ENCODE measurements at regions not wholly inside any gene's neighbourhood (a gene's known extent, or its start where the extent isn't known, plus 50 kb on each side); places are given as distances from the start of the nearest gene placed in this dataset.

DNA sequence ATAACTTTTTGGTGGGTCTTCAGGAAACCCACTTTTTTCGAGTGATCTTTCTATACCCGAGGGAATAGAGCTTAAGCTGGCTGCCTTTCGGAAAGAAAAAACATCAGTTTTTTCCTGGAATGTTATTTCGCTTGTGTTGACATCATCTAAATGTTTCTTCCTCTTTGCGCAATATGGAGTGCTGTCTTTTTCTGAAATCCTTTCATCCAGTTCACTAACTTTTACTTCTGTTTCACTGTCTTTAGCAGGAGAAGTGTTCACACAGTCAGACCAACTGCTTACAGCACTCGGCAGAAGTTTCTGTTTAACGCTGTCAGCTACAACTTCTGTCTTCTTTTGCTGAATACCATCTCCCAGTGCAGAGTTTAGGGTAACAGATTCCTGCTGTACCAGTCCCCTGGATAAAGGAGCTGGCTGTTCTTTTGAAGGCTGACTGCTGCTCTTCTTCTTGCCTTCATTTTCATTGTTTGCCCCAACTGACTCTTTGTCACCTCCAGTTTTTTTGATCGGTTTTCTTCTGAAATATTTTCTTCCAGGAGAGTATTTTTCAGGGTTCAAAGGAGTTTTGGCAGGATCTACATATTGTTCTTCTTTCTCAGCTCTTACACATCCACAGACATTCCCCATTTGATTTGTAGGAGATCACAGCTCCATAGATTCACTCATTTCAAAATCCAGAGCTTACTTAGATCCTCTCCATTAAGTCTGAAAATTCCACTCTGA is 50.0 kb upstream of the DST start:
- no peaks in the 10 kb centered on the region for H3K27me3 ChIP-seq (ENCODE audit: insufficient read depth, poor library complexity, severe bottlenecking)
- TF ChIP-seq GABPA (IDR thresholded peaks at IDR 0.05; ENCODE audit: low read depth) (no peak), POLR2AphosphoS5 (IDR thresholded peaks at IDR 0.05; ENCODE audit: low read depth) (no peak), SPI1 (IDR thresholded peaks at IDR 0.05; ENCODE audit: borderline replicate concordance, low read depth) (no peak)
- TF ChIP-seq, protein P1, sequence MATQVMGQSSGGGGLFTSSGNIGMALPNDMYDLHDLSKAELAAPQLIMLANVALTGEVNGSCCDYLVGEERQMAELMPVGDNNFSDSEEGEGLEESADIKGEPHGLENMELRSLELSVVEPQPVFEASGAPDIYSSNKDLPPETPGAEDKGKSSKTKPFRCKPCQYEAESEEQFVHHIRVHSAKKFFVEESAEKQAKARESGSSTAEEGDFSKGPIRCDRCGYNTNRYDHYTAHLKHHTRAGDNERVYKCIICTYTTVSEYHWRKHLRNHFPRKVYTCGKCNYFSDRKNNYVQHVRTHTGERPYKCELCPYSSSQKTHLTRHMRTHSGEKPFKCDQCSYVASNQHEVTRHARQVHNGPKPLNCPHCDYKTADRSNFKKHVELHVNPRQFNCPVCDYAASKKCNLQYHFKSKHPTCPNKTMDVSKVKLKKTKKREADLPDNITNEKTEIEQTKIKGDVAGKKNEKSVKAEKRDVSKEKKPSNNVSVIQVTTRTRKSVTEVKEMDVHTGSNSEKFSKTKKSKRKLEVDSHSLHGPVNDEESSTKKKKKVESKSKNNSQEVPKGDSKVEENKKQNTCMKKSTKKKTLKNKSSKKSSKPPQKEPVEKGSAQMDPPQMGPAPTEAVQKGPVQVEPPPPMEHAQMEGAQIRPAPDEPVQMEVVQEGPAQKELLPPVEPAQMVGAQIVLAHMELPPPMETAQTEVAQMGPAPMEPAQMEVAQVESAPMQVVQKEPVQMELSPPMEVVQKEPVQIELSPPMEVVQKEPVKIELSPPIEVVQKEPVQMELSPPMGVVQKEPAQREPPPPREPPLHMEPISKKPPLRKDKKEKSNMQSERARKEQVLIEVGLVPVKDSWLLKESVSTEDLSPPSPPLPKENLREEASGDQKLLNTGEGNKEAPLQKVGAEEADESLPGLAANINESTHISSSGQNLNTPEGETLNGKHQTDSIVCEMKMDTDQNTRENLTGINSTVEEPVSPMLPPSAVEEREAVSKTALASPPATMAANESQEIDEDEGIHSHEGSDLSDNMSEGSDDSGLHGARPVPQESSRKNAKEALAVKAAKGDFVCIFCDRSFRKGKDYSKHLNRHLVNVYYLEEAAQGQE (IDR thresholded peaks at IDR 0.05; ENCODE audit: insufficient replicate concordance, low read depth): no peak
- TF ChIP-seq, protein P2, sequence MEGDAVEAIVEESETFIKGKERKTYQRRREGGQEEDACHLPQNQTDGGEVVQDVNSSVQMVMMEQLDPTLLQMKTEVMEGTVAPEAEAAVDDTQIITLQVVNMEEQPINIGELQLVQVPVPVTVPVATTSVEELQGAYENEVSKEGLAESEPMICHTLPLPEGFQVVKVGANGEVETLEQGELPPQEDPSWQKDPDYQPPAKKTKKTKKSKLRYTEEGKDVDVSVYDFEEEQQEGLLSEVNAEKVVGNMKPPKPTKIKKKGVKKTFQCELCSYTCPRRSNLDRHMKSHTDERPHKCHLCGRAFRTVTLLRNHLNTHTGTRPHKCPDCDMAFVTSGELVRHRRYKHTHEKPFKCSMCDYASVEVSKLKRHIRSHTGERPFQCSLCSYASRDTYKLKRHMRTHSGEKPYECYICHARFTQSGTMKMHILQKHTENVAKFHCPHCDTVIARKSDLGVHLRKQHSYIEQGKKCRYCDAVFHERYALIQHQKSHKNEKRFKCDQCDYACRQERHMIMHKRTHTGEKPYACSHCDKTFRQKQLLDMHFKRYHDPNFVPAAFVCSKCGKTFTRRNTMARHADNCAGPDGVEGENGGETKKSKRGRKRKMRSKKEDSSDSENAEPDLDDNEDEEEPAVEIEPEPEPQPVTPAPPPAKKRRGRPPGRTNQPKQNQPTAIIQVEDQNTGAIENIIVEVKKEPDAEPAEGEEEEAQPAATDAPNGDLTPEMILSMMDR (IDR thresholded peaks at IDR 0.05; ENCODE audit: insufficient read depth, low read length): no peak
- DNase-seq (ENCODE audit: low read depth in 1 of 2, low spot score in 1 of 2): peak; percentile 10 to 20
- no peak overlapping the region for H3K27ac ChIP-seq (replicated peaks)
- H3K4me3 ChIP-seq (replicated peaks; ENCODE audit: insufficient read depth, low read length): no peak overlapping the region
